ENCODE measurements at regions not wholly inside any gene's neighbourhood (a gene's known extent, or its start where the extent isn't known, plus 50 kb on each side); places are given as distances from the start of the nearest gene placed in this dataset.

DNA sequence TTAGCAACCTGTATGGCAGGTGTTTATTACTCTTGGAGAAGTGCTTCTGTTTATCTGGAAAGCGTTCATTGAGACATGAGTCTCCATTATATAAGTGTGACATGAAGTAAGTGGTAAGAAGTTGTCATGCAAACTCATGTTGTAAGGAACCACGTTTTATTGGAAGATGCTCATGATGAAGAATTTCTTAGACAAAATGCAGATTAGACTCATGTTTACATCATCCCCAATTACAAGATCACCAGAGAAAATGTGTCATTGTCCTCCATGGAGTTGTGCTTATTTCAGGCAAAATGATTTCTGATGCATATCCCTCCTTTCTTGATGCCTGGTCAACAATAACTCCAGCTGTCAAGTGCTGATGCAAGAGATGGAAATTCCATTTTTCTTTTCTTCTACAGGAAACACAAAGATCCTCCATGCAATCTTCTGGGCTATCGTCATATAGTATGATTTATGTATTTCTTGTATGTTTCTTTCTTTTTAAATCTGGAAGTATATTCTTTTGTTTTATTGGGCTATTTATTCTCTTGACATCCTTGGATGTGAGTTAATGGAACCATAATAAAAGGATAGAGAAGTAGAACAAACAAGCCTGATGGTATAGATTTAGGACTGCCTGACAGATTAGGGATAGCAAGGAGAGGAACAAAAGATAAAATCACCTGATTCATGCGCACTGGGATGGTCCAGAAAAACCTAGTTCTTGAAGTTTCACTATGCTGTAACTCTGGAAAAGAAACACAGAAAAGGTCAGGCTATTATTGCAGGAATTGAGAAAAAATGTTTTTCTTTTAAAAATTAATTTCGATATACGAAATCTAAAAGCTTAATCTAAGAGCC is 50.7 kb upstream of the DIAPH3 start:
- DNase-seq (ENCODE audit: low read depth), result peak; percentile 17
- TF ChIP-seq, protein P1, sequence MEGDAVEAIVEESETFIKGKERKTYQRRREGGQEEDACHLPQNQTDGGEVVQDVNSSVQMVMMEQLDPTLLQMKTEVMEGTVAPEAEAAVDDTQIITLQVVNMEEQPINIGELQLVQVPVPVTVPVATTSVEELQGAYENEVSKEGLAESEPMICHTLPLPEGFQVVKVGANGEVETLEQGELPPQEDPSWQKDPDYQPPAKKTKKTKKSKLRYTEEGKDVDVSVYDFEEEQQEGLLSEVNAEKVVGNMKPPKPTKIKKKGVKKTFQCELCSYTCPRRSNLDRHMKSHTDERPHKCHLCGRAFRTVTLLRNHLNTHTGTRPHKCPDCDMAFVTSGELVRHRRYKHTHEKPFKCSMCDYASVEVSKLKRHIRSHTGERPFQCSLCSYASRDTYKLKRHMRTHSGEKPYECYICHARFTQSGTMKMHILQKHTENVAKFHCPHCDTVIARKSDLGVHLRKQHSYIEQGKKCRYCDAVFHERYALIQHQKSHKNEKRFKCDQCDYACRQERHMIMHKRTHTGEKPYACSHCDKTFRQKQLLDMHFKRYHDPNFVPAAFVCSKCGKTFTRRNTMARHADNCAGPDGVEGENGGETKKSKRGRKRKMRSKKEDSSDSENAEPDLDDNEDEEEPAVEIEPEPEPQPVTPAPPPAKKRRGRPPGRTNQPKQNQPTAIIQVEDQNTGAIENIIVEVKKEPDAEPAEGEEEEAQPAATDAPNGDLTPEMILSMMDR (IDR thresholded peaks at IDR 0.05; ENCODE audit: insufficient read depth, low read length), result no peak

DNA sequence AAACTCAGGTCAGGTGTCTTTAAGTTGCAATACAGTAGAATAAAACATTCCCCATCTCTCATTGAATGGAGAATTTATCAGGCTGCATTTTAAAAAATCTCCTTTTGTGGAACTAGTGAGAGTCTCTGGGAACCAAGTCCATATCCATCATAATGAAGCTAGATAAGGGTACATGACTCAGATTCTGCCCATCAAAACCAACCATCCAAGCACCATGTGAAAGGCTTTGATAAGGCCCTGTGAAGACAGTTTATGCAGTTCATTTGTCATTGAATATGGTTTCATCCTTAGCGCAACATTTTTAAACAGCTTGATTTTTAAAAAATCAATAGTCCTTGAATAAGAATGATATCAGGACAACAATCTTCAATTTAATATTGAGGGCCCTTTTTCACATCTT is 56.3 kb upstream of the DIAPH3 start:
- H3K4me3 ChIP-seq (ENCODE audit: low read depth, low read length), result no peak overlapping the region
- DNase-seq (ENCODE audit: low read depth), result no peak
- TF ChIP-seq, protein P1 (IDR thresholded peaks at IDR 0.05; ENCODE audit: insufficient read depth, low read length), result no peak

More for the DNA sequence above, 50.7 kb upstream of the DIAPH3 start:
- H3K4me3 ChIP-seq (ENCODE audit: low read depth, low read length), result no peak overlapping the region

DNA sequence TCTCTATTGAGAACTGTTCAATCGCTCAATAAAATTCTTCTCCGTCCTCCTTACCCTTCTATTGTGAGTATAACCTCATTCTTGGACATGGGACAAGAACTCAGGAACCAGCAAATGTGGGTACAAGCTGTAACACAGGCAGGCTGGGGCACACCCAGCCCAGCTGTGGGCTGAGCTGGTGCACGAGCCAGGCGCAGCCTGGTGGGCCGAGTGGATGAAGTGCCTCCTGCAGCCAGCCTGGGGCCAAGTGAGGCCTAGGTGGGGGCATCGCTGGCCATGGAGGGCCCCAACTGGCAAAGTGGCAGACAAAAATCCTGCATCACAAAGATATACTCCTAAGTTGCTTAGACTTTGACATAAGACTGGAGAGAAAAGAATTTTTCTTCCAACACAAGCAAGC is 57.9 kb upstream of the DIAPH3 start:
- H3K4me3 ChIP-seq (ENCODE audit: low read depth, low read length), result no peak overlapping the region
- TF ChIP-seq, protein P1 (IDR thresholded peaks at IDR 0.05; ENCODE audit: insufficient read depth, low read length), result no peak
- DNase-seq (ENCODE audit: low read depth), result no peak

DNA sequence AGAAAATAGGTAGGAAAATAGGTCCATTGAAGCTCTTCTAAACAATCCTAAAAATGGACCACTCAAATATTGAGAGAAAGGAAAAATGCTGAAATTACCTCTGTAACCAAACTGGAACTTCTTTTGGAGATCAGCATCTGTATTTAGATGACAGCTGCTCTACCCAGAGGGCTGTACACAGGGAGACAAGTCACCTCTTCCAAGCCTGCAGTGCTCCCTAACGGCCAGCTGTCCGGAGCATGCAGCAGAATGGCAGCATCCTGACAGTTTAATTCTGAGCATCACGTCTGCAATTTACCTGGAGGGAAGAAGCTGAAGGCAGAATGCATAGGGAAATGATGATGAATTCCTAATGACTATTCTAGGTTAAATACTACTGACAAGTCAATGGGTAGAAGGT is 62.8 kb upstream of the DIAPH3 start:
- H3K4me3 ChIP-seq (ENCODE audit: low read depth, low read length), result no peak overlapping the region
- TF ChIP-seq, protein P1 (IDR thresholded peaks at IDR 0.05; ENCODE audit: insufficient read depth, low read length), result no peak
- peak; percentile 25 for DNase-seq (ENCODE audit: low read depth)

DNA sequence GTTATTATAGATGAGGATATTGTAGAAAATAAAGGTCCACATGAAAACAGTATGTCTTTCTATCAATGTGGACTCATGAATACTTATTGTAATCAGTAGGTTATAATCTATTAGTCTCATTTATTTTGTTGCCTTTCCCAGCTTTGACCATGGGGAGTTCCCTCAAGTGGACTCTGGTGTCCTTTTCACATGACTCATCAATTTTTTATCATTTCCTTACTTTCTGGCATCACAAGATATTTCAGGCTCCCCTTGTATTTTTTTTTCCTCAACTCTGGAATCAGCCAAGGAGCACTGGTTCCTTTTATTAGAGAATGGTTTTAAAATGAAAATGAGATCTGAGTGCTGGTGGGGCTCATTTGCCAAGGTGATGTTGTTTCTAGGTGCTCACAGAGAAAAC is 63.4 kb upstream of the DIAPH3 start:
- peak; percentile 2 for DNase-seq (ENCODE audit: low read depth)

DNA sequence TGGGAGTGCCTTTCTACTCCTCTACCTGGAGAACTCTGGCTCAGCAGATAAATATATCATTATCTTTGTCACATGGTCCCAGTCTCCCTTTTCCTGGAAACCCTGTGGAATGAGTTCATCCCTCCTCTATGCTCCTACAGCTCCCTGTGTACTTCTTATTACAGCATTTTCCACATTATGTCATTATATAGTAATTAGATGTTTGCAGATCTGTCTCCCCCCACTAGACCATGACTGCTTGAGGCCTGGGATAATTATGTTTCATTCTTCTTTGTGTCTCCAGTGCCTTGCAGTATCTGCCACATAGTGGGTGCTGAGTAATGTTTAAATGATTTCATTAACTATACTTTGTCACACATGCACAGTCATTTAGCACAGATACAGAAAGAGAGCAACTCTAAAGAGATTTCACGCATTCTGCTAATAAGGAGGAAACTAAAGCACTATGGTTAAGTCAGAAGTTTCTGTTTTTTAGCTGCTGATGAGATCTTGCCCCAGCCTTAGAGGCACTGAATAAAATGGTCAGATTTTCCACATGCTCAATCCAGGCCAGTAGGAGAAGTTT is 66.1 kb upstream of the DIAPH3 start:
- H3K4me3 ChIP-seq (ENCODE audit: low read depth, low read length), result no peak overlapping the region
- DNase-seq (ENCODE audit: low read depth), result peak; percentile 4
- TF ChIP-seq, protein P1 (IDR thresholded peaks at IDR 0.05; ENCODE audit: insufficient read depth, low read length), result no peak

More for the DNA sequence above, 63.4 kb upstream of the DIAPH3 start:
- TF ChIP-seq, protein P1 (IDR thresholded peaks at IDR 0.05; ENCODE audit: insufficient read depth, low read length), result no peak
- H3K4me3 ChIP-seq (ENCODE audit: low read depth, low read length), result no peak overlapping the region

Data from fibroblast of the aortic adventitia (primary cell).